ENCODE measurements at regions not wholly inside any gene's neighbourhood (a gene's known extent, or its start where the extent isn't known, plus 50 kb on each side); places are given as distances from the start of the nearest gene placed in this dataset.

GRCh38 chr13:44101347-44102083 lies 221.8 kb downstream of the LACC1 start:
- intact Hi-C loops (cut with micrococcal nuclease; ENCODE audit: unreplicated experiment): no loop called here
- H3K9me3 ChIP-seq (ENCODE audit: low read length): no peaks in the 10 kb centered on the region
- no peak overlapping the region for H3K4me2 ChIP-seq (ENCODE audit: low read length)
- H3K36me3 ChIP-seq (ENCODE audit: insufficient read depth, low read length): no peaks in the 10 kb centered on the region
- H3K27ac ChIP-seq (ENCODE audit: low read depth, low read length, poor library complexity, severe bottlenecking): no peak overlapping the region
- H4K20me1 ChIP-seq (ENCODE audit: insufficient read depth, low read length): no peaks in the 10 kb centered on the region
- no peak for TF ChIP-seq CTCF (conservative IDR thresholded peaks at IDR 0.05; ENCODE audit: low read length)
- no peak for TF ChIP-seq EZH2phosphoT487 (IDR thresholded peaks at IDR 0.05; ENCODE audit: borderline replicate concordance, low read depth, low read length)
- POLR2A ChIA-PET: interaction anchor here (0.9 kb wide), 1 partner anchor 12 kb away, joined by 3 read pairs; no protein-coding TSS in a partner anchor
- H2AFZ ChIP-seq (ENCODE audit: low read length): no peak overlapping the region
- no TSS peak for BruUV-seq (replicated peaks)
- H3K79me2 ChIP-seq (ENCODE audit: insufficient read depth, low read depth, low read length): no peaks in the 10 kb centered on the region
- CTCF ChIA-PET (ENCODE audit: unreplicated experiment): no interaction called here
- no peak for DNase-seq (ENCODE audit: low spot score)
- no peaks in the 10 kb centered on the region for H3K4me1 ChIP-seq (ENCODE audit: insufficient read depth, low read length, poor library complexity, severe bottlenecking)
- H3K4me3 ChIP-seq (ENCODE audit: low read depth, low read length, poor library complexity, severe bottlenecking): no peak overlapping the region
- peaks cover 4% of the 10 kb centered on the region; the same call in 1 of the 2 replicates for H3K9me2 ChIP-seq (ENCODE audit: insufficient read depth, low read length)

GRCh38 chr13:44103429-44104196 lies 223.9 kb downstream of the LACC1 start:
- CTCF ChIA-PET (ENCODE audit: unreplicated experiment): no interaction called here
- BruUV-seq (replicated peaks): no TSS peak

More at GRCh38 chr13:44103429-44104196, 223.9 kb downstream of the LACC1 start:
- no peak overlapping the region for H2AFZ ChIP-seq (ENCODE audit: low read length)
- intact Hi-C loops (cut with micrococcal nuclease; ENCODE audit: unreplicated experiment): no loop called here
- no peaks in the 10 kb centered on the region for H3K36me3 ChIP-seq (ENCODE audit: insufficient read depth, low read length)
- TF ChIP-seq EZH2phosphoT487 (IDR thresholded peaks at IDR 0.05; ENCODE audit: borderline replicate concordance, low read depth, low read length) (no peak), CTCF (conservative IDR thresholded peaks at IDR 0.05; ENCODE audit: low read length) (no peak)
- no peak overlapping the region for H3K27ac ChIP-seq (ENCODE audit: low read depth, low read length, poor library complexity, severe bottlenecking)
- no peak for DNase-seq (ENCODE audit: low spot score)
- H3K9me2 ChIP-seq (ENCODE audit: insufficient read depth, low read length): no peaks in the 10 kb centered on the region
- H3K79me2 ChIP-seq (ENCODE audit: insufficient read depth, low read depth, low read length): no peaks in the 10 kb centered on the region
- POLR2A ChIA-PET: interaction anchor here (0.5 to 0.7 kb wide), 3 partner anchors 13 to 643 kb away, joined by 3 to 4 read pairs (median 3); no protein-coding TSS in a partner anchor
- H4K20me1 ChIP-seq (ENCODE audit: insufficient read depth, low read length): no peaks in the 10 kb centered on the region
- no peak overlapping the region for H3K4me3 ChIP-seq (ENCODE audit: low read depth, low read length, poor library complexity, severe bottlenecking)
- H3K4me2 ChIP-seq (ENCODE audit: low read length): no peak overlapping the region
- no peaks in the 10 kb centered on the region for H3K9me3 ChIP-seq (ENCODE audit: low read length)
- H3K4me1 ChIP-seq (ENCODE audit: insufficient read depth, low read length, poor library complexity, severe bottlenecking): no peaks in the 10 kb centered on the region

Measured in OCI-LY7 (cell line).